Parathyroid adenoma (tissue), 2 donors: ENCODE measurements at regions not wholly inside any gene's neighbourhood (a gene's known extent, or its start where the extent isn't known, plus 50 kb on each side); places are given as distances from the start of the nearest gene placed in this dataset.

Experiments used
- H2AFZ ChIP-seq: fragments of 300-600 bp; sonication (generic); one replicate; pipeline ENCODE4 v1.7.0; 2017; ENCODE audit warnings: antibody characterized with exemption, mild to moderate bottlenecking
- H3K27ac ChIP-seq: fragments of 300-600 bp; sonication (generic); one replicate; pipeline ENCODE4 v1.7.0; 2017
- H3K27me3 ChIP-seq: fragments of 300-600 bp; sonication (generic); one replicate; pipeline ENCODE4 v1.7.0; 2017; ENCODE audit warnings: low read length; ENCODE audit not compliant: control insufficient read depth, insufficient read depth
- H3K36me3 ChIP-seq: fragments of 300-600 bp; sonication (generic); one replicate; pipeline ENCODE4 v1.7.0; 2017; ENCODE audit warnings: low read length; ENCODE audit not compliant: control insufficient read depth, insufficient read depth
- H3K4me1 ChIP-seq: fragments of 300-600 bp; sonication (generic); one replicate; pipeline ENCODE4 v1.7.0; 2017; ENCODE audit warnings: control low read depth
- H3K4me2 ChIP-seq: fragments of 300-600 bp; sonication (generic); one replicate; pipeline ENCODE4 v1.7.0; 2017; ENCODE audit warnings: low read length
- H3K4me3 ChIP-seq: fragments of 300-600 bp; sonication (generic); one replicate; pipeline ENCODE4 v1.7.0; 2017; ENCODE audit warnings: low read depth, low read length
- H3K79me2 ChIP-seq: fragments of 300-600 bp; sonication (generic); one replicate; pipeline ENCODE4 v1.7.0; 2017; ENCODE audit warnings: control low read depth
- H3K9ac ChIP-seq: fragments of 300-600 bp; sonication (generic); one replicate; pipeline ENCODE4 v1.7.0; 2017; ENCODE audit warnings: mild to moderate bottlenecking
- H3K9me3 ChIP-seq: fragments of 300-600 bp; sonication (generic); one replicate; pipeline ENCODE4 v1.7.0; 2017; ENCODE audit warnings: low read length; ENCODE audit not compliant: control insufficient read depth
- TF ChIP-seq, protein P1 (sequence below): fragments of 300-600 bp; sonication (generic); IDR thresholded peaks from one replicate; pipeline ENCODE4 v1.7.0; 2017; ENCODE audit warnings: antibody characterized with exemption, mild to moderate bottlenecking
- donor health status: primary hyperparathyroidism.

GRCh38 chr4:157964463-157964862 is 208.4 kb downstream of the GASK1B start:
- H3K4me2 ChIP-seq: no peak overlapping the region
- TF ChIP-seq, protein P1, sequence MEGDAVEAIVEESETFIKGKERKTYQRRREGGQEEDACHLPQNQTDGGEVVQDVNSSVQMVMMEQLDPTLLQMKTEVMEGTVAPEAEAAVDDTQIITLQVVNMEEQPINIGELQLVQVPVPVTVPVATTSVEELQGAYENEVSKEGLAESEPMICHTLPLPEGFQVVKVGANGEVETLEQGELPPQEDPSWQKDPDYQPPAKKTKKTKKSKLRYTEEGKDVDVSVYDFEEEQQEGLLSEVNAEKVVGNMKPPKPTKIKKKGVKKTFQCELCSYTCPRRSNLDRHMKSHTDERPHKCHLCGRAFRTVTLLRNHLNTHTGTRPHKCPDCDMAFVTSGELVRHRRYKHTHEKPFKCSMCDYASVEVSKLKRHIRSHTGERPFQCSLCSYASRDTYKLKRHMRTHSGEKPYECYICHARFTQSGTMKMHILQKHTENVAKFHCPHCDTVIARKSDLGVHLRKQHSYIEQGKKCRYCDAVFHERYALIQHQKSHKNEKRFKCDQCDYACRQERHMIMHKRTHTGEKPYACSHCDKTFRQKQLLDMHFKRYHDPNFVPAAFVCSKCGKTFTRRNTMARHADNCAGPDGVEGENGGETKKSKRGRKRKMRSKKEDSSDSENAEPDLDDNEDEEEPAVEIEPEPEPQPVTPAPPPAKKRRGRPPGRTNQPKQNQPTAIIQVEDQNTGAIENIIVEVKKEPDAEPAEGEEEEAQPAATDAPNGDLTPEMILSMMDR: no peak
- no peak overlapping the region for H2AFZ ChIP-seq

DNA sequence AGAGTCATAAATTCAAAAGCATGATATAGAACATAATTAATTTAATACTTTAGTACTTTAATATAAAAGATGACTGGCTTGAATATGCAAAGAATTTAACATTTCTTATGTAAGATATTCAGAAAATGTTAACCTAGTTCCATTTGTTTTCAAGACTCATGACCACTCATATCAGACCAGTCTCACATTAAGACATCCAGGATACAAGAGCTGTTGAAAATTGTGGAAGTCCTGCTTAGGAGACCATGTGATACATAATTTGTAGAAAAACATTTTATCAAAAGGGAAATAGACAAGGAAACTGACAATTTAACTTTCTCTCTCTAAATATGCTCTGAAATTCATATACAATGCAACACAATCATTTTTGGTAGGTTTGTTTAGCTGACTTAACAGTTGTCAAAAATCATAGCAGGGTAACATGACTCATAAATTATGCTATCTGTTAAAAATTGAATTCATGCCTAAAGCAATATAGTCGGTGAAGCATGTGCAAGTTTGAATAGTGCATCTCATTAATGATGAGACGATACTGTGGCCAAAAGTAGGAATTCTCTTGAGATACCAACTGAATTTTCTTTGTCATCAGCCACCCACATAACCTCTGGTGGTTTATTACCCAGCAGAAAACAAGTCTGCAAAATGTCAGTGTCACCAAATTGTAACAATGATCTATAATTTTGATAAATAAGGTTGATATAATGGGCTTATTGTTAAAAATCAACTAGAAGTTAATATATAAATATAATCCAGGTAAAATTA is 211.4 kb downstream of the GASK1B start:
- Histone ChIP-seq H3K27ac (no peak overlapping the region), H3K36me3 (no peaks in the 10 kb centered on the region), H3K4me2 (no peak overlapping the region), H3K4me3 (no peak overlapping the region), H3K4me1 (no peaks in the 10 kb centered on the region), H3K79me2 (no peaks in the 10 kb centered on the region), H3K9ac (no peak overlapping the region), H3K9me3 (no peaks in the 10 kb centered on the region), H3K27me3 (no peaks in the 10 kb centered on the region), H2AFZ (no peak overlapping the region)
- TF ChIP-seq, protein P1: no peak

More at GRCh38 chr4:157964463-157964862, 208.4 kb downstream of the GASK1B start:
- H3K9me3 ChIP-seq: no peaks in the 10 kb centered on the region
- no peak overlapping the region for H3K27ac ChIP-seq
- no peaks in the 10 kb centered on the region for H3K4me1 ChIP-seq
- H3K9ac ChIP-seq: no peak overlapping the region
- H3K4me3 ChIP-seq: no peak overlapping the region
- no peaks in the 10 kb centered on the region for H3K27me3 ChIP-seq
- H3K79me2 ChIP-seq: no peaks in the 10 kb centered on the region
- no peaks in the 10 kb centered on the region for H3K36me3 ChIP-seq

DNA sequence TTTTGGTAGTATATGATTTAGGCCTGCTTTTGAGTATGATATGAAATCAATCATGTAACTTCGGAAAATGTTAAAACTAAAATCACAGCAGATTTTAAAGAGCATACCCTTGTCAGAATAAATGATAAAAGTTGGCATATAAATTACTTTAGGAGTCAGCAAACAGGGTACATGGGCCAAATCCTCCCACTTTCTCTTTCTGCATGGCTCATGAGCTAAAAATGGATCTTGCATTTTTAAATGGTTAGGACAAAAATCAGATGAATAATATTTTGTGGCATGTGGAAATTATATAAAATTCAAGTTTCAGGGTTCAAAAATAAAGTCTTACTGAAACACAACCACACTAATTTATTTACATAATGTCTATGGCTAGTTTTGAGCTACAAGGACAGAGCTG is 214.9 kb downstream of the GASK1B start:
- no peak overlapping the region for H3K27ac ChIP-seq
- TF ChIP-seq, protein P1: no peak
- no peaks in the 10 kb centered on the region for H3K4me1 ChIP-seq
- no peaks in the 10 kb centered on the region for H3K27me3 ChIP-seq
- no peaks in the 10 kb centered on the region for H3K9me3 ChIP-seq
- no peak overlapping the region for H2AFZ ChIP-seq
- H3K9ac ChIP-seq: no peak overlapping the region
- H3K4me3 ChIP-seq: no peak overlapping the region
- no peaks in the 10 kb centered on the region for H3K79me2 ChIP-seq
- H3K36me3 ChIP-seq: no peaks in the 10 kb centered on the region
- H3K4me2 ChIP-seq: no peak overlapping the region

- no peak overlapping the region for H3K4me2 ChIP-seq
- H3K4me3 ChIP-seq: no peak overlapping the region
- H3K9ac ChIP-seq: no peak overlapping the region
- no peaks in the 10 kb centered on the region for H3K27me3 ChIP-seq
- TF ChIP-seq, protein P1: no peak
- no peaks in the 10 kb centered on the region for H3K9me3 ChIP-seq
- H2AFZ ChIP-seq: no peak overlapping the region
- H3K4me1 ChIP-seq: no peaks in the 10 kb centered on the region
- H3K79me2 ChIP-seq: no peaks in the 10 kb centered on the region
- no peak overlapping the region for H3K27ac ChIP-seq
- H3K36me3 ChIP-seq: no peaks in the 10 kb centered on the region
These were observed 230.8 kb downstream of the GASK1B start for GRCh38 chr4:157942017-157942416.

GRCh38 chr4:157934151-157934550 is 238.7 kb downstream of the GASK1B start:
- Histone ChIP-seq H3K4me1 (no peaks in the 10 kb centered on the region), H3K27ac (no peak overlapping the region), H3K4me2 (no peak overlapping the region), H2AFZ (no peak overlapping the region), H3K9ac (no peak overlapping the region), H3K36me3 (no peaks in the 10 kb centered on the region), H3K79me2 (no peaks in the 10 kb centered on the region), H3K27me3 (no peaks in the 10 kb centered on the region), H3K9me3 (no peaks in the 10 kb centered on the region), H3K4me3 (no peak overlapping the region)
- TF ChIP-seq, protein P1: no peak
